SH-SY5Y (cell line): ENCODE measurements at regions not wholly inside any gene's neighbourhood (a gene's known extent, or its start where the extent isn't known, plus 50 kb on each side); places are given as distances from the start of the nearest gene placed in this dataset.

Experiments
- GATA2 ChIP-seq: IDR thresholded peaks from 2 replicates; pipeline ENCODE4 v1.6.1; 2011; ENCODE audit warnings: mild to moderate bottlenecking, low read depth, low read length
- GATA3 ChIP-seq: IDR thresholded peaks from 2 replicates; pipeline ENCODE4 v1.6.1; 2011; ENCODE audit warnings: low read depth, mild to moderate bottlenecking, low read length, moderate library complexity

GRCh38 chr12:29943683-29944082 lies 159.9 kb upstream of the TMTC1 start:
- no peak for TF ChIP-seq GATA3
- TF ChIP-seq GATA2: no peak
